ENCODE measurements at regions not wholly inside any gene's neighbourhood (a gene's known extent, or its start where the extent isn't known, plus 50 kb on each side); places are given as distances from the start of the nearest gene placed in this dataset.

DNA sequence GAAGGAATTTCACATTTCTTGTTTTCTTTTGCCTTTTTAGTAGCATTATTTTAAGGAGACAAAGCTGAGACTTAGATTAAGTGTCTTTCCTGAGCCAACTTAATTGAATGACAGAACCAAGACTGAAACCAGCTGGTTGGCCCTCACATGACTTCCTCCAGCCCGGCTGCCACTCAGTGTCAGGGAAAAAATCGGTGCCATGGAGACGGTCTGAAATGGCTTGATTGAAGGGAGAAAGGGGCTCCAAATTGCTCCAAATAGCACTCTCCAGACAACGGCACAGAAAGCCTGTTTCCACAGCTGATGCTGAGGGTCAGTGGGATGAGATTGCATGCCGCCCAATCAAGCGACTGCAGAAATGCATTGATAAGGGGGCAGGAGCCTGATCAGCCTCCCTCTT lies 475.2 kb upstream of the IL12A start:
- no peaks in the 10 kb centered on the region for H3K27me3 Mint-ChIP-seq (ENCODE audit: insufficient read depth, low read depth)
- Histone ChIP-seq H3K4me1 (no peaks in the 10 kb centered on the region), H2AFZ (replicated peaks) (no peak overlapping the region), H3K79me2 (ENCODE audit: low read depth) (no peaks in the 10 kb centered on the region), H3F3A (ENCODE audit: low read depth) (no peaks in the 10 kb centered on the region), H4K20me1 (ENCODE audit: low read depth) (no peaks in the 10 kb centered on the region), H3K9me3 (ENCODE audit: low read depth) (no peaks in the 10 kb centered on the region), H3K4me2 (no peak overlapping the region), H3K36me3 (no peaks in the 10 kb centered on the region), H3K4me3 (no peak overlapping the region), H3K27me3 (no peaks in the 10 kb centered on the region), H3K9ac (no peak overlapping the region), H3K27ac (no peak overlapping the region)
- H3K9me3 Mint-ChIP-seq, result no peaks in the 10 kb centered on the region
- H3K36me3 Mint-ChIP-seq, result no peaks in the 10 kb centered on the region
- H3K27ac Mint-ChIP-seq, result no peak overlapping the region
- no peak overlapping the region for H3K4me3 Mint-ChIP-seq
- peaks cover 3% of the 10 kb centered on the region for H3K4me1 Mint-ChIP-seq
- TF ChIP-seq, protein P1, sequence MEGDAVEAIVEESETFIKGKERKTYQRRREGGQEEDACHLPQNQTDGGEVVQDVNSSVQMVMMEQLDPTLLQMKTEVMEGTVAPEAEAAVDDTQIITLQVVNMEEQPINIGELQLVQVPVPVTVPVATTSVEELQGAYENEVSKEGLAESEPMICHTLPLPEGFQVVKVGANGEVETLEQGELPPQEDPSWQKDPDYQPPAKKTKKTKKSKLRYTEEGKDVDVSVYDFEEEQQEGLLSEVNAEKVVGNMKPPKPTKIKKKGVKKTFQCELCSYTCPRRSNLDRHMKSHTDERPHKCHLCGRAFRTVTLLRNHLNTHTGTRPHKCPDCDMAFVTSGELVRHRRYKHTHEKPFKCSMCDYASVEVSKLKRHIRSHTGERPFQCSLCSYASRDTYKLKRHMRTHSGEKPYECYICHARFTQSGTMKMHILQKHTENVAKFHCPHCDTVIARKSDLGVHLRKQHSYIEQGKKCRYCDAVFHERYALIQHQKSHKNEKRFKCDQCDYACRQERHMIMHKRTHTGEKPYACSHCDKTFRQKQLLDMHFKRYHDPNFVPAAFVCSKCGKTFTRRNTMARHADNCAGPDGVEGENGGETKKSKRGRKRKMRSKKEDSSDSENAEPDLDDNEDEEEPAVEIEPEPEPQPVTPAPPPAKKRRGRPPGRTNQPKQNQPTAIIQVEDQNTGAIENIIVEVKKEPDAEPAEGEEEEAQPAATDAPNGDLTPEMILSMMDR (IDR thresholded peaks at IDR 0.05), result no peak
- TF ChIP-seq EZH2 (IDR thresholded peaks at IDR 0.05), result no peak
- TF ChIP-seq EZH2phosphoT487 (IDR thresholded peaks at IDR 0.05), result no peak
- no peak for DNase-seq (ENCODE audit: low spot score)

DNA sequence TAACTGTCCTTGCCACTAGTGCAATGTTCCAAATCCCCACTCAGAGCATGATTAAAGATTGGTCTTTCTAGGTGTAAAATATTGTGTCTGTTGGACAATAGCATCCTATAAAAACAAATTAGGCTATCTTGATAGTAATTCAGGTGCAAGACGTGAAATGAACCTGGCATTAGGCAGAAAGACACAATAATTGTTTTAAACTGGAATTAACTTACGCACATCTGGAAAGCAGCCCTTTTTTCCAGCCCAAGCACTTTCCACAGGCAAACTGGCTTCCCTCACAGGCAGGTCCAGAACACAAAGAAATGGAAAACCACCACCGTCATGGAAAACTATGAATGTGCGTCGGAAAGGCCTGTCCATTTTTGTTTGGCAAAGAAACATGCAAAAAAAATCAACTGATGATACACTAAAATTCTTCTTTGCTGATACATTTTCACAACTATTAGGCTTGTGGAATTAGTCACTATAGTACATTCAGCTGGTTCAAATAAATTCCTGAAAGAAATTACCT lies 474.7 kb upstream of the IL12A start:
- Mint-ChIP-seq H3K4me3 (no peak overlapping the region), H3K27me3 (ENCODE audit: insufficient read depth, low read depth) (no peaks in the 10 kb centered on the region), H3K36me3 (no peaks in the 10 kb centered on the region), H3K27ac (no peak overlapping the region), H3K4me1 (peaks cover 3% of the 10 kb centered on the region), H3K9me3 (no peaks in the 10 kb centered on the region)
- H3K4me3 ChIP-seq, result no peak overlapping the region
- H3K9ac ChIP-seq, result no peak overlapping the region
- no peaks in the 10 kb centered on the region for H3F3A ChIP-seq (ENCODE audit: low read depth)
- no peaks in the 10 kb centered on the region for H3K36me3 ChIP-seq
- H3K9me3 ChIP-seq (ENCODE audit: low read depth), result no peaks in the 10 kb centered on the region
- H3K27ac ChIP-seq, result no peak overlapping the region
- H4K20me1 ChIP-seq (ENCODE audit: low read depth), result no peaks in the 10 kb centered on the region
- H3K4me1 ChIP-seq, result no peaks in the 10 kb centered on the region
- H3K79me2 ChIP-seq (ENCODE audit: low read depth), result no peaks in the 10 kb centered on the region
- DNase-seq (ENCODE audit: low spot score), result no peak
- TF ChIP-seq EZH2phosphoT487 (IDR thresholded peaks at IDR 0.05) (no peak), EZH2 (IDR thresholded peaks at IDR 0.05) (no peak)
- TF ChIP-seq, protein P1 (IDR thresholded peaks at IDR 0.05), result no peak
- H2AFZ ChIP-seq (replicated peaks), result no peak overlapping the region
- no peak overlapping the region for H3K4me2 ChIP-seq
- no peaks in the 10 kb centered on the region for H3K27me3 ChIP-seq

DNA sequence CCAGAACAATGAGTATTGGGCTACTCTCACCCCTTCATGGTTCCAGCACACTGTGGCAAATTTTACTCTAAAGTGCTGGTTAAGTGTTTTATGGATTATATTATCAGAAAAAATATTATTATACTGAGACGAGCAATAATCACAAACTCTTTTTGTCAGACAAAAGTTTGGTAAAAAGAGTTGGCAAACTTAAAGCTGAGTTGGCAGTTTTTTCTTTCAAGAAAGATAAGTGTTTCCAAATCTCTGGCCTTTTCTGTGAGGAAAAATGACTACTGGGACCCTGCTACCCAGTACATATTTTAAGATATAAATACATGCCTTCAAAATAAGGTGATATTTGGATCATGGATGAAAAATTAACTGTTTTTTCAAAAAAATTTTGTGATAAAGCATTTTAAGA lies 471.5 kb upstream of the IL12A start:
- H3K4me2 ChIP-seq, result no peak overlapping the region
- H3K4me1 ChIP-seq, result no peaks in the 10 kb centered on the region
- H3K27me3 ChIP-seq, result no peaks in the 10 kb centered on the region
- no peak for DNase-seq (ENCODE audit: low spot score)
- Mint-ChIP-seq H3K27ac (no peak overlapping the region), H3K27me3 (ENCODE audit: insufficient read depth, low read depth) (no peaks in the 10 kb centered on the region), H3K36me3 (no peaks in the 10 kb centered on the region), H3K4me3 (no peak overlapping the region), H3K4me1 (peaks cover 3% of the 10 kb centered on the region), H3K9me3 (no peaks in the 10 kb centered on the region)
- H3K9ac ChIP-seq, result no peak overlapping the region
- no peak overlapping the region for H3K4me3 ChIP-seq
- H3K36me3 ChIP-seq, result no peaks in the 10 kb centered on the region
- no peaks in the 10 kb centered on the region for H3K9me3 ChIP-seq (ENCODE audit: low read depth)
- H4K20me1 ChIP-seq (ENCODE audit: low read depth), result no peaks in the 10 kb centered on the region
- TF ChIP-seq, protein P1 (IDR thresholded peaks at IDR 0.05), result no peak
- TF ChIP-seq EZH2 (IDR thresholded peaks at IDR 0.05), result no peak
- TF ChIP-seq EZH2phosphoT487 (IDR thresholded peaks at IDR 0.05), result no peak
- H3F3A ChIP-seq (ENCODE audit: low read depth), result no peaks in the 10 kb centered on the region
- no peak overlapping the region for H2AFZ ChIP-seq (replicated peaks)
- H3K27ac ChIP-seq, result no peak overlapping the region
- no peaks in the 10 kb centered on the region for H3K79me2 ChIP-seq (ENCODE audit: low read depth)
